Liver (tissue), 3 donors: ENCODE measurements at regions not wholly inside any gene's neighbourhood (a gene's known extent, or its start where the extent isn't known, plus 50 kb on each side); places are given as distances from the start of the nearest gene placed in this dataset.

Experiments used
- CTCF ChIP-seq: fragments of 150-350 bp; IDR thresholded peaks from 2 replicates; pipeline ENCODE4 v1.5.1; 2017; ENCODE audit warnings: improper control_type of control experiment, low read depth, low read length; ENCODE audit not compliant: missing input control
- MAX ChIP-seq: IDR thresholded peaks from 2 replicates; pipeline ENCODE4 v1.6.1; 2016; ENCODE audit warnings: antibody characterized with exemption
- RXRA ChIP-seq, 2 donors: IDR thresholded peaks; 2 replicates each; pipeline ENCODE4 v1.6.1; 2017 to 2018; ENCODE audit warnings: antibody characterized with exemption in 2 of 2, mild to moderate bottlenecking in 1 of 2
- TAF1 ChIP-seq: conservative IDR thresholded peaks from 2 replicates; pipeline ENCODE4 v1.6.1; 2016; ENCODE audit warnings: antibody characterized with exemption, mild to moderate bottlenecking
- donor health status: healthy.
- donor health status: healthy.

GRCh38 chr4:22167201-22167600 lies 218.6 kb upstream of the KCNIP4 start:
- TF ChIP-seq CTCF (no peak), RXRA (IDR thresholded peaks at IDR 0.05) (no peak), TAF1 (no peak), MAX (no peak)
